C4-2B (cell line): ENCODE measurements at regions not wholly inside any gene's neighbourhood (a gene's known extent, or its start where the extent isn't known, plus 50 kb on each side); places are given as distances from the start of the nearest gene placed in this dataset.
"Not testable (repeated sequence)": the region's sequence is repeated elsewhere in the genome, so short reads cannot be mapped to it uniquely, and the experiment has no call there.

Experiments used
- CTCF ChIP-seq: fragments of 450-650 bp; conservative IDR thresholded peaks from 2 replicates; pipeline ENCODE4 v1.5.1; 2017; ENCODE audit warnings: mild to moderate bottlenecking
- ZFX ChIP-seq: fragments of 450-650 bp; IDR thresholded peaks from 2 replicates; pipeline ENCODE4 v1.6.1; 2017

GRCh38 chr21:9745457-9746108, 775.8 kb upstream of the TPTE start:
- not testable (repeated sequence) for TF ChIP-seq CTCF, ZFX
